Globus pallidus (tissue), 1 donor: ENCODE measurements at regions not wholly inside any gene's neighbourhood (a gene's known extent, or its start where the extent isn't known, plus 50 kb on each side); places are given as distances from the start of the nearest gene placed in this dataset.

Experiments used
- DNase-seq: peaks from one replicate; pipeline ENCODE4 v3.0.0-alpha.2; 2015; ENCODE audit warnings: low spot score

DNA sequence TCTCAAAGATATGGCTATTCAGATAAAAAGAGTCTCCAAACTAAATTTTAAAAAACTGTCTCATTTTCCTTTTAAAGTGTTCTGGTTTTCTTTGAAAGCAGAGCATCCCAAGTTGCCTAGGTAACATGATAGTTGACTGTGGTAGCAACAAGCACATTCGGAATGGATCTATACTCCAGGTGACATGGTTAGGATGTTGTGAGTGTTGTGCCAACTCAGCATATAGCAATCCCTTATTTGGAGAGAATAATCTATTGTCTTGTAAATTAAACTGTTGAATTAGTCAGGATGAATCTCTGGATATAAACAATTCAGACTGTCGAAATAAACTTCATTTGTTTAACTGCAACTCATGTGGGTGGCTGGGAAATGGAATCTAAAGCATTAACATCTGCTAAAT is 418.6 kb downstream of the TUSC7 start:
- no peak for DNase-seq

DNA sequence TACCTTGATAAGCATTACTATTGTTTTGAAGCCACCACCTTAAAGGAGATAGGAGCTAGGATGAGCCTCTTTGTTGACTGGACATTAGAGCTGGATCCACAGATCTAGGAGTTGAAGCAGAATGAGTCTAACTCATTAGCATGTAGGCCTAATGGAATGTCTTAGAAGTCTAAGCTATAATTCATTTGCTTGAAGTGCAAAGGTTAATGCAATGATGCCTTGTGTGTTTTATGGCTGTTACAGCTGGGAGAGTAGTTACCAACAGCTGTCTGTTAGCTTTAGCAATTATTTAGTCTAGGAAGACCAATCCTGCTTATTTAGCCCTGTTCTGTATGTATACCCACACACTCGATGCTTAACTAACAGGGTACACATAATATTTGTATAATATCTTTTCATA is 419.3 kb downstream of the TUSC7 start:
- DNase-seq: no peak

DNA sequence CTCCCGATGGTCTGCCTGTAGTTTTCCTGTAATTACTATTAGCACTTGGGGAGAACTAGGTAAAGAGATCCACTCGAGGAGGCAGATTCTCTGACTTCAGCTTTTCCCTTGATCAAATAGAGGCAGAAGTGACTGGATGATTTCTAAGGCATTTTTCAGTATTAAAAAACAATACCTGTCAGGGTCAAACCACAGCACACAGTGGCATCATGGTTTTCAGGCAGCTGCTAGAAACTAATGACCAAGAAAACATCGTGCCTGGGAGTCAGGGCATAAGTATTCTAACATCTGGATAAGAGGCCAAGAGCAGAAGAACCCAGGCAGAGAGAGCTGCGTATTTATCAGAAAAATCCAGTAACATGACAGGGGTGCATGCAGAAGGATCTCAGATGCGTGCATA is 419.9 kb downstream of the TUSC7 start:
- DNase-seq: no peak

DNA sequence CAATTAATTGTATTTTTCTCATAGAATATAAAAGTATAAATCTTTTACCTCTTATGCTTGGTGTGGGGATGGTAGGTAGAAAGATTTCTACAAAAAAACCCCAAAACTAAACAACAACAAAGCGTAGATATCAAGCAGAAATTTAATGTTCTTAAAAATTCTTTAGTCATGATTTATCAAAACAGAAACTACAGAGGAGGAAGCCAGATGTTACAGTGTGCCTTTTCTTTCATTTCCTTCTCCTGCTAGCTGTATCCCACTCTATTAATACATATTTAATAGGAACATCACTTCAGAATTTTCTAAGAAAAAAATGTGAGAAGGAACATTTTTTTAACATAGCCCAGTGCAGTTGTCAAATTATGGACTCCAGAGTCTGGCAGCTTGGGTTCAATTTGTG is 420.6 kb downstream of the TUSC7 start:
- no peak for DNase-seq

DNA sequence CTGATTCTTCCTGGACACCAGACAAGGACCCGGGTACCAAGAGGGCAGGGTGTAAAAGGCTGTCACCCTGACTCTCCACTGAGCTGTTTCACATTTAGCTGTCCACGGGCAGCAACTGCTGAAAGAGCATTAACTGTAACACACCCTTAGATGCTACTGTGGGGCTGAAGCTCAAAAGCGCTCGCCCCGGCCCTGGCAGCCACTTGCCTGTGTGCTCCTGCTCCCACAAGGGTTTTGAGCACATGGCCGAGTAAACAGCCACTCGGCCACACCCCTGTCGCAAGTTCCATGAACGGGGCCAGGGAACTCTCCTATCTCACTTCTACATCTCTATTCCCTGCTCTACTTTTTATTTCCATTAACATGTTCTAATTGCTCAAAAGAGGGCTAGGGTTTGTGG is 421.7 kb downstream of the TUSC7 start:
- no peak for DNase-seq

DNA sequence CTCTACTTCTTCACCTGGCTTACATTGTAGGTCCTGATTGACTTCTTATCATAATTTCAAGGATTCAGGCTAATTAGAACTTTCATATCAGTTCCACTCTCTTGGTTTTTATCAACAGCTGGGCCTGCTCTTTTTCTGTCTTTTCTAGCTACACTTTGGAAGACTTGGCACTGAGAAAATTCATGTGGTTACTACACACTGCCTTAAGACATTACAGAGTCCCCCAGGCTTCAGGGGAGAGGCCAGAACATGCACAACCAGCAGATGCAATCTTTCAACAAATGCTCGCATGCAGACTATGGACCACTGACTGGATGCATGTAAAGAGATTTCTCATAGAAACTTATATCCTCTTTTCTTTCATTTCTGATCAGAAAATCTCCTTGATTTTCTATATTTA is 423.5 kb downstream of the TUSC7 start:
- DNase-seq: no peak

DNA sequence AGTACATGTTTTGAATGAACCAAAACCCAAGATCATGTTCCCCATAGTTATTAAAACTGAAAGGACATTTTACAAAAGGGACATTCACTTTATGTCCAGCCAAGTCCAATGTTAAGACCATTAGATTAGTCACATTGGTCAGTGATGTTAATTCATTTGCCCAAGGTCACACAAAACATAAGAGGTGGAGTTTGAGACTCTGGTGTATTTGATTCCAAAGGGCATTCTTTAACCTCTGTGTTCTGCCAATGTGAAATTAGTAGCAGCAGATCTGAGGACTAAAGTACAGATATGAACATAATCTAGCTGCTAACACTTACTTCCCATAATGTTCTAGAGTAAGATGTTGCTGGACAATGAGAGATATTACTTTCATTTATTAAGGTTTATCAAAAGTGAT is 425.6 kb downstream of the TUSC7 start:
- no peak for DNase-seq

DNA sequence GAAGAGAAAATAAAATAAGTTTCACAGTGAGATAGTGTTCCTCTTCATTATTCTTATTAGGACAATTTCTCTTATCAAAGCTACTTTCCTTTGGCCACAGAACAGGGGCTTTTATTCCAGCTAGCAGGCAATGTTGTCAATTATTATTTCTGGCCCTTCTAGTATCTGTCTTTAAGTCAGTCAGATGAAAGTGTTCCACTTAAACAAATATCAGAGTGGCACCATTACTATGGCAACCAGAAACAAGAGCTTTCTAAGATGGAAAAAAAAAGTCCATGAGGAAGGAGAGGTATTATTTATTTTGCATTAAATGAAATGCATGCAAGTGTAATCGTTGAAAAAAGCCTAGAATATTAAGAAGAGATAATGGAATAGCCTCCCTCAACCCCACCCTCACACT is 426.4 kb downstream of the TUSC7 start:
- no peak for DNase-seq

DNA sequence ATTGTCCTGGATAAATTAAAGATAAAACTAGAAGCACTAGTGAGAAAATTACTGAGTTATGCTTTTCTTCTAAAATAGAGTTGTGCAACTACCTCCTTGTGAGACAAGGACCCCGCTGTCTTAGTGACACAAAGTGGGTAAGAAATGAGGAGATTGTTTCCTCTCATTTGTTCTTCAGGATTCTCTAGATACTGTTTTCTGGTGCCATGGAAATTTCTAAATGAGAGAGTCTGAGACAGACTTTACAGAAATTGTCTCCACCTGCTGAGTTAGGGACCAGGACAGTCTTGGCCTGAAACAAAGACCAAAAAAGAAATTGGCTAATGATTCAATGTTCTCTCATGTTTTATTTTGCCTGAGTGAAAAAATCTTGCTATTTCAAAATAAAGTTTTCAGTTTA is 427.5 kb downstream of the TUSC7 start:
- DNase-seq: peak; percentile 16

DNA sequence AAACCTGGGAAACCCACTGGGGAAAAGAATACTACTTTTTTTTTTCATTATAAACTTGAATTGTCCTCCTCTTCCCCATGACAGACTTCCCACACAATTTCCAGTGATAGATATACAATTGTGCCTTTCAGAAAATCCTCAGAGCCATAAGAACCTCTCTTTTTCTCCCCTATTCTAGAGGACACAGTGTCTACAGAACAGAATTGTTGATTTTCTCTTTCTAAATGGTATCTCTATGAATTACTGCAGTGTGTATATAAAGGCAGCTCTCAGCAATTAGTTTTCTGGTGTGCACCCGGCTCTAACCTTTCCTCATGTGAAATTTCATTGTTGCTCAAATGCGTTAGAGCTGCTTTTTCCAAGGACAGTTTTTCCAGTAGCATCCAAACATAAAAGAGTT is 430.1 kb downstream of the TUSC7 start:
- no peak for DNase-seq

DNA sequence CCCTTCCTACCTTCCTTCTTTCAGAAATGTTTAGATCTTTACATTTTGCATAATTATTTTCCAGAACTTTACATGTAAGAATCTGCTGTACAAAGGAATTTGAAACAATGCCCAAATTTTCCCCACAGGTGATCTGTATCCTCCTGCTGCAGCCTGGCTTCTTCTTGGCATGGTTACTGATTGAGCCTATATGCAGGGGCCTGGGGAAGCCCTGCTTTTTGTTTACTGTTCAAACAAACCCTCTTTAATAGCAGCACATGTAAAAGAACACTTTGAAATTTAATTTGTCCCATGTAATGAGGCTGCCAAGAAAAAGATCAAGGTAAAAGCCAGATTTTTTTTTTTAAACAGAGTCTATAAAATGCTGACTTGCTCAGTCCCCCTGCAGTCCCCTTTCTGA is 432.2 kb downstream of the TUSC7 start:
- DNase-seq: no peak

DNA sequence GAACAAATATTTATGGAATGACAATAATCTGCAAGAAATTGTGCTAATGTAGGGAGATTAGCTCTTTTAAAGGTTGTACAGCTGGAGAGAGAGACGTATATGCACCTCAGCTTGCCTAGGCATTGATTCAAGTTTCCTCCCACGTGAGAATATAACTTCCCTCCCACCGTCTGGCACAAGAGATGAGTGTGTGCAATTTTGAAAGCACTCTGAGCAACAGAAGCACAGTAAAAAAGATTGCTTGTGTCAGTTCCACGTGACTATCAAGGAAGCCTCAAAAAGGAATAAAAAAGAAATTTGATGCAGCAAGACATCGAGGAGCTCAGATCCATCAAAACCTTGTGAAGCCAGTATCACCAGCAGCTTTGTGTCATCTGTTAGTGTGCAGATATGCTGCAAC is 435.3 kb downstream of the TUSC7 start:
- DNase-seq: no peak

DNA sequence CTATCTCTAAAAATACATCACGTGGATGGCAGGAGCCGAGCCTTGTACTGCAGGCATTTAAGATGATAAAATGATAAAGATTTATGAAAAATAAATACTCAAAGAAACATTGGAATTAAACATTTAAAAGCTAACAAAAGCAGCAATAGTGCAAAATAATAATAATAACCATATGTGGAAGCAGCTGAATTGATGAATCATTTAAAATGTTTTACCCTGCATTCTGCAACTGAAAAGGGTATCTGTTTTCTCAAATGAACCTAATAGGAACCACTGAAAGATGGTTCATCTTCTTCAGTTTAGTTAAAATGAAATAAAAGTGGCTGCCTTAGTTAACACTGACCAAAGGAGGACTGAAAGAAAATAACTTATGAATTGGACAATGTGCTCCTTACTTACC is 436.1 kb downstream of the TUSC7 start:
- DNase-seq: no peak

DNA sequence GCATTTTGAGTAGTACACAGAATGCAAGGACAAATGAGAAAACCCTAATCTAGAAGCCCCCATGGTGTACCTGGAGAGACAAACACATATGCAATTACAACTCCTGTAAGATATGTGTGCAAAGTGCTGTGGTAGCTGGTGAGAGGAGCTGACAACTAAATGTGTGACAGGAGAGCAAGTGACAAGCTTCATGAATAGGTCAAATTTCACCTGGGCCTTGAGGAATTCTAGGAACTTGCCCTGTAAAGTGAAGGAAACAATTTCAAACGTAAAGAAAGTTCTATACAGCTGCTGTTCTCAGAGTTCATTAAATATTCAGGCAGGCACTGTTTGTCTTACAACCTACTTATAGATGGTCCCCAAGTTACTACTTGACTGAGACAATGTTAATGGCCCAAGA is 437.0 kb downstream of the TUSC7 start:
- DNase-seq: no peak

DNA sequence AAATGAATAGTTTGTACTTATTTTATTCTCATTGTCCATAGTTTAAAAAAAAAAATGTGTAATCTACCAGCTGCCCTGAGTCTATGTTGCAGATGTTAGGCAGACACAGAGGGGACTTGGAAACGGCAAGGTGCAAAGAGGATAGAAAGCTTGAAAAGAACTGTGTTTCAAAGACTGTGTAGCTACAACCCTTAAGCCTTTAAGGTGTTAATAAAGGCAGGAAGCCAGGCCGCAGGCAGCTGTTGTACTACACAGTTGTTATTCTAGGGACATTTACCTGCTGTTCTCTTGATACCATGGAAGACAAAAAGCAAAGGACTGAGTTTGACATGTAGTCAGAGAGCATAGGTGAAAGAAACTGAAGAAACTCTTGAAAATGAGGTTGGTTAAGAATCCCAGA is 440.0 kb downstream of the TUSC7 start:
- DNase-seq: no peak

DNA sequence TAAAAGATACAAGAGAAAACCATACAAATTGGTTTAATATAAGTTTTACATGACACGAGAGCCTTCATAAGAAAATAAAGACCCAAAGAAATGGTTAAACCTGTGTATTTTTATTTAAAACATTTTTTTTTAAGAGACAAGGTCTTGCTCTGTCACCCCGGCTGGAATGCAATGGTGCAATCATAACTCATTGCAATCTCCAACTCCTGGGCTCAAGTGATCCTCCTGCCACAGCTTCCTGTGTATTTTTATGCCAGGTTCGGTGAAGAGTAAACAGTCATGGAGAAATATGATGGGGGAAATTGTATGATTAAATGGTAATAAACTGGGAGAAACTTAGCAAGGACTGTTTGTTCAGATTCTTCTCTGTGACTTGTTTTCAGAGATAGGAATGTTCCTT is 441.0 kb downstream of the TUSC7 start:
- DNase-seq: no peak

DNA sequence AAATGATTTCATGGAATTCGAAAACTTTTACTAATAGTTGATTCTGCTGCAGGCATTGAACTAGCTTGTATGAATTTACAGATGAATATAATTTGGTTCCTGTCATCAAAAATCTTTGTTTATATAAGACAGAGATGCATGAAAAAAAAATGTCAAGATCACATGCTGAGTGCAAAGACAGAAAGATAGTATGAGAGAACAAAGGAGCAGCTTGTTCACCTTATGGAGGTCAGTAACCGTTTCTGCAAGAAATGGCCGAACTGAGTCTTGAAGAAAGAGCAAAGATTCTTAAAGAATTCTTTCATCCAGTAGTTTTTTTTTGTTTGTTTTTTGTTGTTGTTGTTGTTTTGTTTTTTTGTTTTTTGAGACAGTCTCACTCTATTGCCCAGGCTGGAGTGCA is 450.6 kb downstream of the TUSC7 start:
- no peak for DNase-seq

DNA sequence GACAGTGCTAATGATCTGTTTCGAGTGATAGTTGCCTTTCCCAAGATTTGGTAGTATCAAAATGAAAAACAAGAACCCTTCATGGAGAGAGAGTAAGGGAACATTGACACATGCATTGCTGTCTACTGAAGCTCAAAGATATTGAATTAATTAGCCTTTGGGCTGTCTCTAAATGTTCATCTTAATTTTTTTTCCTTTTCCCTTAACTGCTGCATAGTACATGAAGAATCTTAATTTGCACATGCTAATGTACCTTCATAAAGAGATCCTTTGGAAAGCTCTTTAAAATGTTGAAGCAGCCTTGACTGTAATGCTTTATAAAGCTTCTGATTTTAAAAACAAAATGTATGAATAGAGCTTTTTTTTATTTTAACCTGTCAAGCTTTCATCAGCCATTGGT is 452.2 kb downstream of the TUSC7 start:
- DNase-seq: no peak

DNA sequence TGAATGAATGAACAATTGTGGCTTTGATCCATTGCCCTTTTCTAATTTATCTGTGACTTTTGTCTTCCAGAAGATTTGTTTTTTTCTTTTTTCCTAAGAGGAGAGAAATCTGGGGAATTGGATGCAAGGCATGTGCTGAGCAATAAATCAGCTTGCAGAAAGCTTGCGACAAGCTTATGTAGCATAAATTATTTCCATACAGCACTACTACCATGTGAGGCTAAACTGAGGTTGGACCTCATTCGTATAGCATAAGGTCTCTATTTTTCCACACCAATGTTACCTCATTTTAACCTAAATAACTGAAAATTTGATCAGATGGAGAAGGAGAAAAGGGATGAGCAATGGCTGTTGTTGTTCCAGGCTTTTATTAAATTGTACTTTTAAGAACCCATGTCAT is 455.6 kb downstream of the TUSC7 start:
- no peak for DNase-seq

DNA sequence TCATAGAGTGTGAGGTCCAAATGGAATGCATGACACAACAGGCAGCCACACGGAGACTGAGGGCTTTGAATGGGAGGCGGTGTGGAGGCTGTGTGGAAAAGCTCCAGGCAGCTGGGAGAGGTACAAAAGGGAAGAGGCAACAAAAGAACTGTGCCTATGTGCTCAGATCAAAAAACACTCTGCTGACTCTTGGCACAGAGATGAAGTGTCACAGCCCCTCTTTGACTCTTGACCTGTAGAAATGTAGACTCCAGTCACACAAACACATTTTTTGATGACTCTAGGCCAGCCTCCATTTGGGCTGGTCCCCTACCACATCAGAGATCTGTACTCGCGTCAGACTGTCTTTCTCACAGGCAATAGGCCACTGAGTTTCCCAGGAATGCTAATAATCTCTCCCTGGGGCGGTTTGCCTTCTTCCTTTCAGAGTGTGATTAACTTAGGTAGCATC is 456.0 kb downstream of the TUSC7 start:
- no peak for DNase-seq

DNA sequence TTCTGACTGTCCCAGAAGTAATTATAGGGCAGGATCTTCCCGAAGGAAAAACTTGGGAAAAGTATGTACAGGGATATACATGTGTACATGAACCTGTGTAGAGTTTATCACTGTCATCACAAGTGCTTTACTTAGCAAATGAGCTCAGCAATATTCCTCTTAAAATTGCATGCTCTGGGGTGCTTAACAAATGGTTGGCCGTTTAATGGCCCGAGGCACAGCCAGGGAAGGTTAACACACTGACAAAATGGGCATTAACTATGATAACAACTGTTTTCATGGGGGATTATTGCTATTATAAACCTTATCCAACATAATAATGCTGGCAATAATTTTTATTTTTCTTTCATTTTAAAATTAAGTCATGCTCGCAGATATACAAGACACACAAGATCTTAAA is 459.3 kb downstream of the TUSC7 start:
- DNase-seq: no peak

DNA sequence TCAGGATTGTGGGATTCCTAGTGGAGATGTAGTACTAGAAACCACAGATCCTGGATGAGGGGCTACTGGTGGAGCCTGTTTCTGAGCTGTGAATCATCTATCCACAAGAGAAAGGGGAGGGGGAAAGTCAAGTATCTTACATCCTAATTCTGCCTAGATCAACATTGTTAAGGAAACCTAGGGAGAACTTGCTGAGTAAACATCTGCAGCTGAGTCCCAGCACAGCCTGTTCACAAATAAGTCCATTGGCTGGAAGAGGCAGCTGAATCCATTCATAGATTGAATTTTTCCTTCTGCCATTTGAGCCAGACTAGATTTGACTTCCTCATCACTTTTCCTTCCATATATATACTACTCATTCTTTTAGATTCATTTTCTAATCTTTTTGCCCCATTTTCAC is 460.5 kb downstream of the TUSC7 start:
- DNase-seq: no peak

DNA sequence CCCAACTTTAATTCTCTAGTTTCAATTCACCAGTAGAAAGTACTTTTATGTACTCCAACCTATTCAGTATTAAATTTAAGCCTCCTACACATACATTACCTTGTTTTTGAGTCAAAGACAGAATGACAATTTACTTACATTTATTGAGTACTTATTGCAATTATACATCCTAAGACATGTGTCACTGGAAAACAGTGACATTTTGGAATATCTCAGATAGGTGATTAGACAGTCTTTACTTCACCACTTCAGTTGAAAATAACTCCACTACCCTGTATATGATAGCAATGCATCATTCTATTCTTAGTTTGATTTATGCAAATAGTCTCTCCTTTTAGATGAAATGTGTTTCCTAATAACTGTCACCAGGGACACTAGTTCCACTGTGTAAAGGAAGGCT is 461.5 kb downstream of the TUSC7 start:
- no peak for DNase-seq

DNA sequence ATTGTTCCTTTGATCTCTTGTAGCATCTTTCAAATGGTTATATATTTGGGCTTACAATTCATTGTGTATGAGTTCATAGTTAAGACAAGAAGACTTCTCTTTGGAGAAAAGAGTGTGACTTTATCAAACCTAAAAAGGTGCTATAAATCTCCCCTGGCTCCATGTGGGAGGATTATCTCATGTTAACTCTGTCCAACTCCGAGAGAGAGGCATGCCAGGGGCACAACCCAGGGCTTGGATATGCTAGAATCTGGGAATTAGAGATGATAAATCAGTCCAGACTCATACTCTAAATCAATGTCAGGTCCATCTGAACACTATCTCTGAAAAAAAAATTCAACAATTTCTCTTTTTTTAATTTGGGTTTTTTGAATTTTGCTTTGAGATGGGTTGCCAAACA is 462.8 kb downstream of the TUSC7 start:
- DNase-seq: no peak

DNA sequence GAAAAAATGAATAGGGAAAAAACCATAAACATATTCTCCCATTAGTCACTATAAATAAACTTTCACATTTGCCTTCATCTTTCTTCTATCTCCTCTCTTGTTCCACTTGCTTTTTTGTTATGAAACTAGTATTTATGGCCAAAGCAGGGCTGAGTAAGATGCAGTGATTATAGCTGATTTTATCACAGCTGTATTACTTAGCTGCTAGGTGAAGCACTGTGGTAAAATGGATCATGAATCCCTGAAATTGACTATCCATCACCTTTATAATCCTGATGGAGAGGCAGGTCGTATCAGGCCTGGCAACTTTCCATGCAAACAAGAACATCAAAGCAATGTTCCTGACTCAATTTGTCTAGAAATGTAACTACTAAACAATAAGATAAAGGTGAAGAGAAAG is 471.6 kb downstream of the TUSC7 start:
- no peak for DNase-seq
